ENCODE measurements at regions not wholly inside any gene's neighbourhood (a gene's known extent, or its start where the extent isn't known, plus 50 kb on each side); places are given as distances from the start of the nearest gene placed in this dataset.

DNA sequence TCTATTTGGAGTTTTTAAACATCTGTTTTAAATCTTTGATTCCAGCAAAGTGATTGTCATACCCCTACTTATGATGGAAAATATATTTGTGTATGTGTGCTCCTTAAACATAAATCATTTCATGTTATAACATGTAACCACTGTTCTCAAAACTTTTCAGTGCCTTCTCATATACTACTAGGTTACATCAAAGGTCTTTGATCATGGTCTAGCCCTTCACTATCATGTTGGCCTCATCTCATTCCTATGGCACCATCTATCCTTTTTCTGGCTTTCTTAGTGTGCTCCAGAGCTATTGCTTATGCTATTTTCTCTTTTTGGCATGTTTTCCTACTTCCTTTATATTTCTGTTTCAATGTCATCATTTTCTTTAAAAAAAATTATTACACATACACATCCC is 367.9 kb upstream of the SLC39A10 start:
- H3K27me3 ChIP-seq (ENCODE audit: control insufficient read depth in 1 of 2, insufficient read depth in 2 of 2, low read length in 1 of 2) = no peaks in the 10 kb centered on the region
- ATAC-seq (ENCODE audit: low FRiP score) (no peak), DNase-seq (no peak)
- H3K9me3 ChIP-seq (ENCODE audit: control insufficient read depth, low read length) = no peaks in the 10 kb centered on the region
- H3K27ac ChIP-seq (ENCODE audit: low read depth in 1 of 2, low read length in 2 of 2) = no peak overlapping the region
- H3K36me3 ChIP-seq (ENCODE audit: control insufficient read depth in 1 of 2, insufficient read depth in 2 of 2, low read length in 1 of 2) = no peaks in the 10 kb centered on the region
- intact Hi-C loops (cut with DNase I) = no loop called here
- no peaks in the 10 kb centered on the region for H3K4me1 ChIP-seq (ENCODE audit: control insufficient read depth in 1 of 2, insufficient read depth in 2 of 2, low read length in 2 of 2)
- H3K4me3 ChIP-seq (ENCODE audit: low read length in 2 of 2) = no peak overlapping the region

DNA sequence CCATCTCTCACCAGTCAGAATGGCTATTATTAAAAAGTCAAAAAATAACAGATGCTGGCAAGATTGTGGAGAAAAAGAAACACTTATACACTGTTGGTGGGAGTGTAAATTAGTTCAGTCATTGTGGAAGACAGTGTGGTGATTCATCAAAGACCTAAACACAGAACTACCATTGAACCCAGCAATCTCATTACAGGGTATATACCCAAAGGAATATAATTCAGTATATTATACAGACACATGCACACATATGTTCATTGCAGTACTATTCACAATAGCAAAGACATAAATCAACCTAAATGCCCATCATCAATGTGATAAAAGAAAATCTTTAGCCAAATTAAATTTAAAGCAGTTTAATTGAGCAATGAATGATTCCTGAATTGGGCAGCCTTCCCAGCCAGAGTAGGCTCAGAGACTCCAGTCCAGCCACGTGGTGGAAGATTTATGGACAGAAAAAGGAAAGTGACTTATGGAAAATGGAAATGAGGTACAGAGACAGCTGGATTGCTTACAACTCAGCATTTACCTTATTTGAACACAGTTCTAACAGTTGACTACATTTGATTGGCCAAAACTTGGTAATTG is 377.1 kb upstream of the SLC39A10 start:
- ATAC-seq (ENCODE audit: low FRiP score) (no peak), DNase-seq (no peak)
- H3K27ac ChIP-seq (ENCODE audit: low read depth in 1 of 2, low read length in 2 of 2) = no peak overlapping the region
- H3K4me1 ChIP-seq (ENCODE audit: control insufficient read depth in 1 of 2, insufficient read depth in 2 of 2, low read length in 2 of 2) = no peaks in the 10 kb centered on the region
- H3K9me3 ChIP-seq (ENCODE audit: control insufficient read depth, low read length) = no peaks in the 10 kb centered on the region
- H3K4me3 ChIP-seq (ENCODE audit: low read length in 2 of 2) = no peak overlapping the region
- H3K36me3 ChIP-seq (ENCODE audit: control insufficient read depth in 1 of 2, insufficient read depth in 2 of 2, low read length in 1 of 2) = no peaks in the 10 kb centered on the region
- intact Hi-C loops (cut with DNase I) = no loop called here
- 4 to 5% methylated on average over 1 of the region's 1 CpG for WGBS, 2 donors
- no peaks in the 10 kb centered on the region for H3K27me3 ChIP-seq (ENCODE audit: control insufficient read depth in 1 of 2, insufficient read depth in 2 of 2, low read length in 1 of 2)

DNA sequence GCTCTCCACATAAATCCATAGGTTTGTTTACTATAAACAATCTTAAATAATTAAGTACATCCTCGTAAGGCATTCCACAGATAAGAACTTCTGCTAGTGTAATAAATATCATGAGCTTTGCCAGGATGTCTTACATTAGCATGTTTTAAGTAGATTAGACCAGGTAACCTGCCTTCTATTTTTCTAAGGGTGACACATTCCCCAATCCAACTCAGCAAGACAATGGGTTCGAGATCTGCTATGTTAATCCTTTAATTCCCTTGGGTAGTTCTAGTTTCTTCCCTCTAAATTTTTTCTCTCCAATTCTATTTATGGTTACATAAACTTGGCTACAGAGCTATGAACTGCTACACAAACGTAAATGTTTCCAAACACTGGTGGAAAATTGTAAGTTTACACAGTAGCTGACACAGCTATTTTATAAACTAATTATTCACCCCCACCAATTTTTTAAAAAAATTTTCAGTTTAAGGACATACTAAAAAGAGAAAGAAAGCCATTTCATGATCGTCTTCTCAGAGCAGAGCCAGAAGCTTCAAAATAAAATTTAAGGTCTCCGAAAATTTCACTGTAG is 386.5 kb upstream of the SLC39A10 start:
- WGBS, 2 donors = 32% methylated on average over 5 of the region's 5 CpGs
- no peaks in the 10 kb centered on the region for H3K4me1 ChIP-seq (ENCODE audit: control insufficient read depth in 1 of 2, insufficient read depth in 2 of 2, low read length in 2 of 2)
- ATAC-seq (ENCODE audit: low FRiP score) (no peak), DNase-seq (no peak)
- intact Hi-C loops (cut with DNase I) = no loop called here
- no peaks in the 10 kb centered on the region for H3K27me3 ChIP-seq (ENCODE audit: control insufficient read depth in 1 of 2, insufficient read depth in 2 of 2, low read length in 1 of 2)
- H3K36me3 ChIP-seq (ENCODE audit: control insufficient read depth in 1 of 2, insufficient read depth in 2 of 2, low read length in 1 of 2) = no peaks in the 10 kb centered on the region
- H3K9me3 ChIP-seq (ENCODE audit: control insufficient read depth, low read length) = no peaks in the 10 kb centered on the region
- H3K27ac ChIP-seq (ENCODE audit: low read depth in 1 of 2, low read length in 2 of 2) = no peak overlapping the region
- H3K4me3 ChIP-seq (ENCODE audit: low read length in 2 of 2) = no peak overlapping the region

DNA sequence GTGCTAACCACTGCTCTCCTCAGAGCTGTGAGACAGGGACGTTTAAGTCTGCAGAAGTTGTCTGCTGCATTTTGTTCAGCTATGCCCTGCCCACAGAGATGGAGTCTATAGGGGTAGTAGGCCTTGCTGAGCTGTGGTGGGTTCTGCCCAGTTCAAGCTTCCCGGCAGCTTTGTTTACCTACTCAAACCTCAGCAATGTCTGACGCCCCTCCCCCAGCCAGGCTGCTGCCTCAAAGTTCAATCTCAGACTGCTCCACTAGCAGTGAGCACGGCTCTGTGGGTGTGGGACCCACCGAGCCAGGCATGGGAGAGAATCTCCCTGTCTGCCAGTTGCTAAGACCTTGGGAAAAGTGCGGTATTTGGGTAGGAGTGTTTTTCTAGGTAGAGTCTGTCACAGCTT is 387.8 kb upstream of the SLC39A10 start:
- Histone ChIP-seq H3K4me1 (ENCODE audit: control insufficient read depth in 1 of 2, insufficient read depth in 2 of 2, low read length in 2 of 2) (no peaks in the 10 kb centered on the region), H3K27ac (ENCODE audit: low read depth in 1 of 2, low read length in 2 of 2) (no peak overlapping the region), H3K9me3 (ENCODE audit: control insufficient read depth, low read length) (no peaks in the 10 kb centered on the region), H3K27me3 (ENCODE audit: control insufficient read depth in 1 of 2, insufficient read depth in 2 of 2, low read length in 1 of 2) (no peaks in the 10 kb centered on the region), H3K36me3 (ENCODE audit: control insufficient read depth in 1 of 2, insufficient read depth in 2 of 2, low read length in 1 of 2) (no peaks in the 10 kb centered on the region), H3K4me3 (ENCODE audit: low read length in 2 of 2) (no peak overlapping the region)
- ATAC-seq (ENCODE audit: low FRiP score) (no peak), DNase-seq (no peak)
- intact Hi-C loops (cut with DNase I) = no loop called here
- WGBS, 2 donors = 72 to 75% methylated on average over 6 of the region's 6 CpGs

DNA sequence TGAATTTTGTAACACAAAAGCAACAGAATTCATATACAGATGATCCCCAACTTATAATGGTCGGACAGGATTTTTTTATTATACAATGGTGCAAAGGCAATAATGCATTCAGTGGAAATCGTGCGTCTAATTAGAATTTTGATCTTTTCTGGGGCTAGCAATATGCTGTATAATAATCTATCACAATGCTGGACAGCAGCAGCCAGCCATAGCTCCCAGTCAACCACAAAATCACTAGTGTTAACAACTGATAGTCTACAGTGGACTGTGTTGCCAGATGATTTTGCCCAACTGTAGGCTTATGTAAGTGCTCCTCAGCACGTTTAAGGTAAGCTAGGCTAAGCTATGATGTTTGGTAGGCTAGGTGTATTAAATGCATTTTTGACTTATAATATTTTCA is 399.0 kb upstream of the SLC39A10 start:
- Histone ChIP-seq H3K4me3 (ENCODE audit: low read length in 2 of 2) (no peak overlapping the region), H3K36me3 (ENCODE audit: control insufficient read depth in 1 of 2, insufficient read depth in 2 of 2, low read length in 1 of 2) (no peaks in the 10 kb centered on the region), H3K27ac (ENCODE audit: low read depth in 1 of 2, low read length in 2 of 2) (no peak overlapping the region), H3K4me1 (ENCODE audit: control insufficient read depth in 1 of 2, insufficient read depth in 2 of 2, low read length in 2 of 2) (no peaks in the 10 kb centered on the region), H3K27me3 (ENCODE audit: control insufficient read depth in 1 of 2, insufficient read depth in 2 of 2, low read length in 1 of 2) (no peaks in the 10 kb centered on the region), H3K9me3 (ENCODE audit: control insufficient read depth, low read length) (peaks cover 3% of the 10 kb centered on the region)
- intact Hi-C loops (cut with DNase I) = no loop called here
- no peak for DNase-seq
- no peak for ATAC-seq (ENCODE audit: low FRiP score)
- 80% methylated on average over 4 of the region's 4 CpGs for WGBS, 2 donors

DNA sequence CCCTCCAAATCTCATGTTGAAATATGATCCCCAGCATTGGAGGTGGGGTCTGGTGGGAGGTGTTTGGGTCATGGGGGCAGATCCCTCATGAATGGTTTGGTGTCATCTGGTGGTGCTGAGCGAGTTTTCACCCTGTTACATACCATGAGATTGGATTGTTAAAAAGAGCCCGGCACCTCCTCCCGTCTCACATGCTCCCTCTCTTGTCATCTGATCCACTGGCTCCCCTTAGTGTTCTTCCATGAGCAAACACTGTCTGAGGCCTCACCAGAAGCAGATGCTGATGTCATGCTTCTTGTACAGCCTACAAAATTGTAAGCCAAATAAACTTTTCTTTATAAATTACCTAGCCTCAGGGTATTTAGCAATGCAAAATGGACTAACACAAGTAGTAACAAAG is 405.0 kb upstream of the SLC39A10 start:
- Histone ChIP-seq H3K27me3 (ENCODE audit: control insufficient read depth in 1 of 2, insufficient read depth in 2 of 2, low read length in 1 of 2) (no peaks in the 10 kb centered on the region), H3K36me3 (ENCODE audit: control insufficient read depth in 1 of 2, insufficient read depth in 2 of 2, low read length in 1 of 2) (no peaks in the 10 kb centered on the region), H3K27ac (ENCODE audit: low read depth in 1 of 2, low read length in 2 of 2) (no peak overlapping the region), H3K9me3 (ENCODE audit: control insufficient read depth, low read length) (no peaks in the 10 kb centered on the region), H3K4me3 (ENCODE audit: low read length in 2 of 2) (no peak overlapping the region), H3K4me1 (ENCODE audit: control insufficient read depth in 1 of 2, insufficient read depth in 2 of 2, low read length in 2 of 2) (no peaks in the 10 kb centered on the region)
- intact Hi-C loops (cut with DNase I) = no loop called here
- no peak for ATAC-seq (ENCODE audit: low FRiP score)
- DNase-seq = no peak
- WGBS, 2 donors = 73 to 83% methylated on average over 3 of the region's 3 CpGs

DNA sequence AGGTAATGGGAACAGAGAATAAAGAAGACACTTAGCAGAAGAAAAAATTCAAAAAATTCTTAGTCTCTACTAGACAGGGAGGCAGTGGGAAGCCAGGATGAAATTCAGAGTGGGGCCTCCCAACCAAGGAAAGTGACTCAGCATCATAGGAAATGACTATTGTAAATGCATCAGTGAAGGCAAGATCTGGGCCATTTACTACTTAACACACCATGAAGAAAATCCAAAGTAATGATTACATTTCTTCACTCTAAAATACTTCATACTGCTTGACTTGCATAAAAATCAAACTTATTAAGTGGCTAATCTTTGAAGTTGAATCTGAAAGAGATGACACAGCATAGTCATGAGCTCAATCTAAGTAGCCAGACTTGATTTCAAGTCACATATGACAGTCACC is 405.8 kb upstream of the SLC39A10 start:
- intact Hi-C loops (cut with DNase I) = no loop called here
- ATAC-seq (ENCODE audit: low FRiP score) = no peak

DNA sequence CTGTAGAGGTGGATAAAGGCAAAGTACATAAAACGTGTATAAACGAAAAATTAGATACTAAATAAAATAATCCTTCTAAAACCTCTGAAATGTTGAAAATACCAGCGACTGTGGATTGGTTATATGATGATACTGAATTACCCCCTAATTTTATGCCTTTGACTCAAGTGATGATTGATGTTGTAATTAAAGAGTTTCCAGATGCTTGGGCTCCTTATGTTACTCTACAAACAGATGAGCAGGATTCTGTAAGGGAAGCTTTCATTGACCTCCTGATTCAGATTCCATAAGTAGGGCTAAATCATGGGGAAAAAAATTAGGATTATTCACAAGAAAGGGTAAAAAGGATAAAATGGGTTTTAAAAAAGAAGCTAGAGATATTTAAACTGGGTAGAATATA is 418.2 kb upstream of the SLC39A10 start:
- intact Hi-C loops (cut with DNase I) = no loop called here

More for the DNA sequence above, 405.8 kb upstream of the SLC39A10 start:
- H3K27me3 ChIP-seq (ENCODE audit: control insufficient read depth in 1 of 2, insufficient read depth in 2 of 2, low read length in 1 of 2) = no peaks in the 10 kb centered on the region
- no peaks in the 10 kb centered on the region for H3K36me3 ChIP-seq (ENCODE audit: control insufficient read depth in 1 of 2, insufficient read depth in 2 of 2, low read length in 1 of 2)
- DNase-seq = no peak
- no peaks in the 10 kb centered on the region for H3K9me3 ChIP-seq (ENCODE audit: control insufficient read depth, low read length)
- no peaks in the 10 kb centered on the region for H3K4me1 ChIP-seq (ENCODE audit: control insufficient read depth in 1 of 2, insufficient read depth in 2 of 2, low read length in 2 of 2)
- H3K27ac ChIP-seq (ENCODE audit: low read depth in 1 of 2, low read length in 2 of 2) = no peak overlapping the region
- H3K4me3 ChIP-seq (ENCODE audit: low read length in 2 of 2) = no peak overlapping the region

DNA sequence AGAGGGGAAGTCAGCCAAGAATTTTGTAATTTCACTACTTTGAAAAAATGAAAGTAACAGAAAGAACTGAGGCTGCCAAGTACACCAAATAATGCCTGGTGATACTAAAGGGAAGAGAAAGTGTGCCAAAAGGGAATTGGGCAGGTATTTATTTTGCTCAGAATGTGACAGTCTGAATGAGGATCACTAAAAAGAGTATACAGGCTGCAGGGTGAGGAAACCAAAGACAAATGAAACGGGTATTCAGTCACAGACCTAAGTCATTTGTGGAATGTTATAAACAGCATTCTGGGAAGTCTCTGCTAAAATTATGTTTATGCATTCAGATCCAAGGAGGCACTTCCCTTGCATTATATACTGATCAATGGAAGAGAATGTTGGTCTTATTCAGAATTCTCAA is 418.6 kb upstream of the SLC39A10 start:
- no peaks in the 10 kb centered on the region for H3K27me3 ChIP-seq (ENCODE audit: control insufficient read depth in 1 of 2, insufficient read depth in 2 of 2, low read length in 1 of 2)
- 0 to 5% methylated on average over 1 of the region's 1 CpG for WGBS, 2 donors
- intact Hi-C loops (cut with DNase I) = no loop called here
- no peak overlapping the region for H3K4me3 ChIP-seq (ENCODE audit: low read length in 2 of 2)
- no peak overlapping the region for H3K27ac ChIP-seq (ENCODE audit: low read depth in 1 of 2, low read length in 2 of 2)
- H3K36me3 ChIP-seq (ENCODE audit: control insufficient read depth in 1 of 2, insufficient read depth in 2 of 2, low read length in 1 of 2) = no peaks in the 10 kb centered on the region
- ATAC-seq (ENCODE audit: low FRiP score) (no peak), DNase-seq (no peak)
- no peaks in the 10 kb centered on the region for H3K4me1 ChIP-seq (ENCODE audit: control insufficient read depth in 1 of 2, insufficient read depth in 2 of 2, low read length in 2 of 2)
- no peaks in the 10 kb centered on the region for H3K9me3 ChIP-seq (ENCODE audit: control insufficient read depth, low read length)

More for the DNA sequence above, 418.2 kb upstream of the SLC39A10 start:
- H3K4me1 ChIP-seq (ENCODE audit: control insufficient read depth in 1 of 2, insufficient read depth in 2 of 2, low read length in 2 of 2) = no peaks in the 10 kb centered on the region
- no peak overlapping the region for H3K27ac ChIP-seq (ENCODE audit: low read depth in 1 of 2, low read length in 2 of 2)
- no peak overlapping the region for H3K4me3 ChIP-seq (ENCODE audit: low read length in 2 of 2)
- no peaks in the 10 kb centered on the region for H3K27me3 ChIP-seq (ENCODE audit: control insufficient read depth in 1 of 2, insufficient read depth in 2 of 2, low read length in 1 of 2)
- DNase-seq (no peak), ATAC-seq (ENCODE audit: low FRiP score) (no peak)
- 56 to 59% methylated on average over 3 of the region's 3 CpGs for WGBS, 2 donors
- no peaks in the 10 kb centered on the region for H3K36me3 ChIP-seq (ENCODE audit: control insufficient read depth in 1 of 2, insufficient read depth in 2 of 2, low read length in 1 of 2)
- H3K9me3 ChIP-seq (ENCODE audit: control insufficient read depth, low read length) = no peaks in the 10 kb centered on the region

Measured in aorta (tissue), 5 donors.